ENCODE measurements at regions not wholly inside any gene's neighbourhood (a gene's known extent, or its start where the extent isn't known, plus 50 kb on each side); places are given as distances from the start of the nearest gene placed in this dataset.

GRCh38 chr5:67257077-67257476 lies 60.5 kb upstream of the CD180 start:
- H3K79me1 ChIP-seq (ENCODE audit: insufficient read depth, low read depth, low read length, poor library complexity, severe bottlenecking), result no peaks in the 10 kb centered on the region
- WGBS (ENCODE audit: extremely low coverage, insufficient read length, low lambda C conversion rate), result no CpG with 5 or more reads among the region's 1 CpG
- H4K8ac ChIP-seq (replicated peaks; ENCODE audit: insufficient read length, low read depth, low read length), result no peak overlapping the region
- no peak overlapping the region for H3K14ac ChIP-seq (ENCODE audit: insufficient read depth, low read length)
- no peaks in the 10 kb centered on the region for H3K9me3 ChIP-seq (ENCODE audit: control insufficient read depth, low read depth, low read length)
- H3K27me3 Mint-ChIP-seq (ENCODE audit: low read depth), result no peaks in the 10 kb centered on the region; the same call in 1 of the 2 replicates
- no peak overlapping the region for H3K27ac Mint-ChIP-seq
- no peak overlapping the region for H3K23ac ChIP-seq (ENCODE audit: insufficient read length, low read depth, low read length)
- no peak overlapping the region for H4K5ac ChIP-seq (ENCODE audit: insufficient read length, low read depth, low read length)
- no peaks in the 10 kb centered on the region for H3K4me1 ChIP-seq (ENCODE audit: insufficient read depth, low read length)
- no peak overlapping the region for H2BK15ac ChIP-seq (ENCODE audit: low read depth, low read length)
- H3K56ac ChIP-seq (ENCODE audit: insufficient read length, low read depth, low read length), result no peak overlapping the region
- no peak overlapping the region for H3T11ph ChIP-seq (ENCODE audit: low read length)
- no peak overlapping the region for H2BK5ac ChIP-seq (ENCODE audit: insufficient read length, low read length)
- TF ChIP-seq, protein P1, sequence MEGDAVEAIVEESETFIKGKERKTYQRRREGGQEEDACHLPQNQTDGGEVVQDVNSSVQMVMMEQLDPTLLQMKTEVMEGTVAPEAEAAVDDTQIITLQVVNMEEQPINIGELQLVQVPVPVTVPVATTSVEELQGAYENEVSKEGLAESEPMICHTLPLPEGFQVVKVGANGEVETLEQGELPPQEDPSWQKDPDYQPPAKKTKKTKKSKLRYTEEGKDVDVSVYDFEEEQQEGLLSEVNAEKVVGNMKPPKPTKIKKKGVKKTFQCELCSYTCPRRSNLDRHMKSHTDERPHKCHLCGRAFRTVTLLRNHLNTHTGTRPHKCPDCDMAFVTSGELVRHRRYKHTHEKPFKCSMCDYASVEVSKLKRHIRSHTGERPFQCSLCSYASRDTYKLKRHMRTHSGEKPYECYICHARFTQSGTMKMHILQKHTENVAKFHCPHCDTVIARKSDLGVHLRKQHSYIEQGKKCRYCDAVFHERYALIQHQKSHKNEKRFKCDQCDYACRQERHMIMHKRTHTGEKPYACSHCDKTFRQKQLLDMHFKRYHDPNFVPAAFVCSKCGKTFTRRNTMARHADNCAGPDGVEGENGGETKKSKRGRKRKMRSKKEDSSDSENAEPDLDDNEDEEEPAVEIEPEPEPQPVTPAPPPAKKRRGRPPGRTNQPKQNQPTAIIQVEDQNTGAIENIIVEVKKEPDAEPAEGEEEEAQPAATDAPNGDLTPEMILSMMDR (conservative IDR thresholded peaks at IDR 0.05), result no peak
- no peak overlapping the region for H2BK120ac ChIP-seq (ENCODE audit: low read depth, low read length, poor library complexity, severe bottlenecking)
- no peak overlapping the region for H2BK12ac ChIP-seq (ENCODE audit: insufficient read length, low read depth, low read length)
- no peak overlapping the region for H3K4me3 Mint-ChIP-seq
- H2AFZ ChIP-seq (ENCODE audit: low read length), result no peak overlapping the region
- no peaks in the 10 kb centered on the region; a peak in 1 of 7 replicates for H3K36me3 Mint-ChIP-seq (ENCODE audit: insufficient read depth in 1 of 3, low read depth in 3 of 3)
- no peak overlapping the region for H3K27ac ChIP-seq (ENCODE audit: insufficient read length, low read depth, low read length)
- H3K4me2 ChIP-seq (ENCODE audit: insufficient read depth, insufficient read length, low read length), result no peak overlapping the region
- no peak overlapping the region for H3K4ac ChIP-seq (ENCODE audit: low read depth, low read length)
- no peaks in the 10 kb centered on the region for H4K20me1 ChIP-seq (ENCODE audit: control insufficient read depth, insufficient read depth, insufficient read length)
- H3K27me3 ChIP-seq (ENCODE audit: insufficient read depth, low read length), result no peaks in the 10 kb centered on the region
- H3K9me3 Mint-ChIP-seq, result no peaks in the 10 kb centered on the region; a peak in 1 of 5 replicates
- H3K9ac ChIP-seq (ENCODE audit: extremely low read depth, insufficient read length, low read length), result no peak overlapping the region
- no peak overlapping the region for H2BK20ac ChIP-seq (ENCODE audit: low read depth, low read length, poor library complexity, severe bottlenecking)
- peaks cover 0 to 4% of the 10 kb centered on the region in 2 experiments; a peak in 2 of 4 replicates for H3K4me1 Mint-ChIP-seq
- H4K91ac ChIP-seq (ENCODE audit: insufficient read length, low read depth, low read length), result no peak overlapping the region
- no peaks in the 10 kb centered on the region for H3K23me2 ChIP-seq (ENCODE audit: insufficient read length, low read depth, low read length, poor library complexity, severe bottlenecking)
- DNase-seq, result no peak
- no peak overlapping the region for H3K18ac ChIP-seq (ENCODE audit: insufficient read length, low read depth, low read length)
- H2AK5ac ChIP-seq (ENCODE audit: insufficient read length, low read length), result no peak overlapping the region
- no peaks in the 10 kb centered on the region for H3K79me2 ChIP-seq (ENCODE audit: insufficient read depth, low read length)
